Liver (tissue), 8 donors: ENCODE measurements at regions not wholly inside any gene's neighbourhood (a gene's known extent, or its start where the extent isn't known, plus 50 kb on each side); places are given as distances from the start of the nearest gene placed in this dataset.

Source experiments
- DNase-seq: peaks from one replicate; pipeline ENCODE4 v3.0.0-alpha.2; 2017; ENCODE audit warnings: low spot score
- H3K27ac ChIP-seq, 2 donors: one replicate each; pipeline ENCODE4 v1.7.0; 2013; ENCODE audit warnings: inconsistent platforms in 2 of 2, low read length in 2 of 2, control low read depth in 1 of 2, low read depth in 1 of 2, mild to moderate bottlenecking in 1 of 2
- H3K27me3 ChIP-seq, 4 donors: one replicate each; pipeline versions ENCODE4 v1.6.1 to v1.7.0; 2013; ENCODE audit warnings: low read length in 3 of 4, inconsistent platforms in 1 of 4, mild to moderate bottlenecking in 1 of 4, moderate library complexity in 1 of 4; ENCODE audit not compliant: control insufficient read depth in 4 of 4, insufficient read depth in 4 of 4
- H3K36me3 ChIP-seq, 4 donors: one replicate each; pipeline versions ENCODE4 v1.6.1 to v1.7.0; 2013; ENCODE audit warnings: low read length in 3 of 4, mild to moderate bottlenecking in 3 of 4, low read depth in 1 of 4, moderate library complexity in 1 of 4; ENCODE audit not compliant: control insufficient read depth in 4 of 4, insufficient read depth in 3 of 4
- H3K4me1 ChIP-seq, 4 donors: one replicate each; pipeline versions ENCODE4 v1.6.1 to v1.7.0; 2013; ENCODE audit warnings: low read length in 3 of 4, mild to moderate bottlenecking in 3 of 4, moderate library complexity in 1 of 4; ENCODE audit not compliant: control insufficient read depth in 4 of 4, insufficient read depth in 4 of 4
- H3K4me3 ChIP-seq, 3 donors: one replicate each; pipeline versions ENCODE4 v1.6.1 to v1.7.0; 2013; ENCODE audit warnings: low read length in 3 of 3, control low read depth in 1 of 3, low read depth in 1 of 3, mild to moderate bottlenecking in 1 of 3
- H3K9ac ChIP-seq, 2 donors: one replicate each; pipeline ENCODE4 v1.7.0; 2013; ENCODE audit warnings: low read length in 2 of 2, mild to moderate bottlenecking in 2 of 2, moderate library complexity in 2 of 2, control low read depth in 1 of 2, low read depth in 1 of 2
- H3K9me3 ChIP-seq, 4 donors: one replicate each; pipeline versions ENCODE4 v1.6.1 to v1.7.0; 2013; ENCODE audit warnings: low read length in 3 of 4; ENCODE audit not compliant: control insufficient read depth in 4 of 4
- CTCF ChIP-seq: fragments of 150-350 bp; IDR thresholded peaks from 2 replicates; pipeline ENCODE4 v1.5.1; 2017; ENCODE audit warnings: improper control_type of control experiment, low read depth, low read length; ENCODE audit not compliant: missing input control
- FOXA2 ChIP-seq: IDR thresholded peaks from 2 replicates; pipeline ENCODE4 v1.6.1; 2016; ENCODE audit warnings: antibody characterized with exemption
- GABPA ChIP-seq, 2 donors: IDR thresholded peaks in 1 of 2; conservative IDR thresholded peaks in 1 of 2; 2 replicates each; pipeline ENCODE4 v1.6.1; 2016; ENCODE audit warnings: antibody characterized with exemption in 2 of 2, mild to moderate bottlenecking in 1 of 2, moderate library complexity in 1 of 2
- HNF4A ChIP-seq, 2 donors: conservative IDR thresholded peaks; 2 replicates each; pipeline ENCODE4 v1.6.1; 2016; ENCODE audit warnings: antibody characterized with exemption in 2 of 2, mild to moderate bottlenecking in 2 of 2
- HNF4G ChIP-seq: IDR thresholded peaks from 2 replicates; pipeline ENCODE4 v1.6.1; 2016; ENCODE audit warnings: antibody characterized with exemption
- JUND ChIP-seq, 2 donors: IDR thresholded peaks; 2 replicates each; pipeline ENCODE4 v1.6.1; 2016; ENCODE audit warnings: antibody characterized with exemption in 2 of 2
- NR2F2 ChIP-seq: IDR thresholded peaks from 2 replicates; pipeline ENCODE4 v1.6.1; 2016; ENCODE audit warnings: antibody characterized with exemption
- RAD21 ChIP-seq, 2 donors: IDR thresholded peaks; 2 replicates each; pipeline ENCODE4 v1.6.1; 2016; ENCODE audit warnings: antibody characterized with exemption in 2 of 2, mild to moderate bottlenecking in 2 of 2
- RXRA ChIP-seq, 2 donors: IDR thresholded peaks; 2 replicates each; pipeline ENCODE4 v1.6.1; 2017 to 2018; ENCODE audit warnings: antibody characterized with exemption in 2 of 2, mild to moderate bottlenecking in 1 of 2
- SP1 ChIP-seq: IDR thresholded peaks from 2 replicates; pipeline ENCODE4 v1.6.1; 2018; ENCODE audit warnings: antibody characterized with exemption, mild to moderate bottlenecking
- TAF1 ChIP-seq: conservative IDR thresholded peaks from 2 replicates; pipeline ENCODE4 v1.6.1; 2016; ENCODE audit warnings: antibody characterized with exemption, mild to moderate bottlenecking
- YY1 ChIP-seq: IDR thresholded peaks from 2 replicates; pipeline ENCODE4 v1.6.1; 2016; ENCODE audit warnings: antibody characterized with exemption, mild to moderate bottlenecking
- WGBS: extraction: QIAGEN DNeasy Blood & Tissue Kit; methylation state at CpG from one replicate; pipeline ENCODE4 v1.1.7; 2013; 5-methylcytosine and 5-hydroxymethylcytosine counted together
- TF ChIP-seq, protein P1 (sequence below): IDR thresholded peaks from 2 replicates; pipeline ENCODE4 v1.6.1; 2016; ENCODE audit warnings: antibody characterized with exemption
- TF ChIP-seq, protein P2 (sequence below): IDR thresholded peaks from 2 replicates; pipeline ENCODE4 v1.6.1; 2016; ENCODE audit warnings: antibody characterized with exemption
- TF ChIP-seq, protein P3 (sequence below): IDR thresholded peaks from 2 replicates; pipeline ENCODE4 v1.6.1; 2016; ENCODE audit warnings: antibody characterized with exemption, mild to moderate bottlenecking
- donor health status: healthy.
- donor health status: healthy.
- donor health status: healthy.
- donor health status: healthy.
- donor health status: healthy.

DNA sequence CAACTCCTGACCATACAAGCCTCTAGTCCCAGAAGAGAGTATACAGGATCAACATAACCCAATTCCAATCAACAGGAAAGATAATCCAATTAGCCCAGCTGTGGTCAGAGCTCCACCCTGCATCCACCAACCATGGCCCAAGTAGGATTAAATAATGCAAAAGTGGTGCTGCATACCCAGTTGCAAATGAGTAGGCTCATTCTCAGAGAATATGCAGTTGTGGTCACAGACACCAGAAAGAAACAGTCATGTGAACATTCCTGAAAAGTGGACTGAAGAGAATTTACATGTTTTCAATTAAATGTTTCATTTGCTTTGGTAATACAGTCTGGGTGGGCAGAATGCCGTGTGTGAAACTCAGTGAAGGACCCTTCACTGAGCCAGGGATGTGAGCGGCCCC is 167.2 kb upstream of the BMP4 start:
- DNase-seq, result no peak
- no peak overlapping the region for H3K4me3 ChIP-seq
- no peak for TF ChIP-seq GABPA (IDR thresholded peaks at IDR 0.05 in 1 of 2, conservative IDR thresholded peaks at IDR 0.05 in 1 of 2)
- no peak for TF ChIP-seq CTCF
- TF ChIP-seq SP1, result no peak
- no peak for TF ChIP-seq YY1
- TF ChIP-seq TAF1, result no peak
- H3K36me3 ChIP-seq, result no peaks in the 10 kb centered on the region
- no peak overlapping the region for H3K27ac ChIP-seq
- H3K9ac ChIP-seq, result no peak overlapping the region
- H3K4me1 ChIP-seq, result no peaks in the 10 kb centered on the region
- H3K27me3 ChIP-seq, result no peaks in the 10 kb centered on the region
- 97% methylated on average over 2 of the region's 2 CpGs for WGBS
- H3K9me3 ChIP-seq, result no peaks in the 10 kb centered on the region

DNA sequence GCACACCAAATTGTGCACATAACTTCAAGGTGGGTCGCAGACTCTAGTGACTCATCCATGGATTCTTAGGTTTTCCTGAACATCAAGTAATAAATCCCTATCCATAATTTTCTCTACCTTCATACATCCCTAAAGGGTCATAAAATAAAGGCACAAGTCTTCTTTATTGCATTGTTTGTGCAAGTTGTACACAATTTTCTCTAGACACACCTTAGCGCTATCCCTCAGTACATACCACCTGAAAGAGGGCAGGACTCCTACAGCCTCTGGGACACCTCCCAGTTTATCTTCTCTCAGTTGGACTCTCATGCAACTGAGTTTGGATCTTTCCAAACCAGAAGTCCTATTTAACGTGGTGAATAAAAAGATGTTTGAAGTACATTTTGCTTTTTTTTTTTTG is 168.5 kb upstream of the BMP4 start:
- H3K9me3 ChIP-seq, result no peaks in the 10 kb centered on the region
- TF ChIP-seq RXRA (IDR thresholded peaks at IDR 0.05) (no peak), CTCF (no peak), SP1 (no peak), TAF1 (no peak), HNF4A (conservative IDR thresholded peaks at IDR 0.05) (no peak), JUND (IDR thresholded peaks at IDR 0.05) (no peak), GABPA (IDR thresholded peaks at IDR 0.05 in 1 of 2, conservative IDR thresholded peaks at IDR 0.05 in 1 of 2) (no peak), FOXA2 (no peak), RAD21 (IDR thresholded peaks at IDR 0.05) (no peak), NR2F2 (no peak), YY1 (no peak), HNF4G (no peak)
- TF ChIP-seq, protein P1, sequence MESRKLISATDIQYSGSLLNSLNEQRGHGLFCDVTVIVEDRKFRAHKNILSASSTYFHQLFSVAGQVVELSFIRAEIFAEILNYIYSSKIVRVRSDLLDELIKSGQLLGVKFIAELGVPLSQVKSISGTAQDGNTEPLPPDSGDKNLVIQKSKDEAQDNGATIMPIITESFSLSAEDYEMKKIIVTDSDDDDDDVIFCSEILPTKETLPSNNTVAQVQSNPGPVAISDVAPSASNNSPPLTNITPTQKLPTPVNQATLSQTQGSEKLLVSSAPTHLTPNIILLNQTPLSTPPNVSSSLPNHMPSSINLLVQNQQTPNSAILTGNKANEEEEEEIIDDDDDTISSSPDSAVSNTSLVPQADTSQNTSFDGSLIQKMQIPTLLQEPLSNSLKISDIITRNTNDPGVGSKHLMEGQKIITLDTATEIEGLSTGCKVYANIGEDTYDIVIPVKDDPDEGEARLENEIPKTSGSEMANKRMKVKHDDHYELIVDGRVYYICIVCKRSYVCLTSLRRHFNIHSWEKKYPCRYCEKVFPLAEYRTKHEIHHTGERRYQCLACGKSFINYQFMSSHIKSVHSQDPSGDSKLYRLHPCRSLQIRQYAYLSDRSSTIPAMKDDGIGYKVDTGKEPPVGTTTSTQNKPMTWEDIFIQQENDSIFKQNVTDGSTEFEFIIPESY, result no peak
- TF ChIP-seq, protein P2, sequence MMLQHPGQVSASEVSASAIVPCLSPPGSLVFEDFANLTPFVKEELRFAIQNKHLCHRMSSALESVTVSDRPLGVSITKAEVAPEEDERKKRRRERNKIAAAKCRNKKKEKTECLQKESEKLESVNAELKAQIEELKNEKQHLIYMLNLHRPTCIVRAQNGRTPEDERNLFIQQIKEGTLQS, result no peak
- TF ChIP-seq, protein P3, sequence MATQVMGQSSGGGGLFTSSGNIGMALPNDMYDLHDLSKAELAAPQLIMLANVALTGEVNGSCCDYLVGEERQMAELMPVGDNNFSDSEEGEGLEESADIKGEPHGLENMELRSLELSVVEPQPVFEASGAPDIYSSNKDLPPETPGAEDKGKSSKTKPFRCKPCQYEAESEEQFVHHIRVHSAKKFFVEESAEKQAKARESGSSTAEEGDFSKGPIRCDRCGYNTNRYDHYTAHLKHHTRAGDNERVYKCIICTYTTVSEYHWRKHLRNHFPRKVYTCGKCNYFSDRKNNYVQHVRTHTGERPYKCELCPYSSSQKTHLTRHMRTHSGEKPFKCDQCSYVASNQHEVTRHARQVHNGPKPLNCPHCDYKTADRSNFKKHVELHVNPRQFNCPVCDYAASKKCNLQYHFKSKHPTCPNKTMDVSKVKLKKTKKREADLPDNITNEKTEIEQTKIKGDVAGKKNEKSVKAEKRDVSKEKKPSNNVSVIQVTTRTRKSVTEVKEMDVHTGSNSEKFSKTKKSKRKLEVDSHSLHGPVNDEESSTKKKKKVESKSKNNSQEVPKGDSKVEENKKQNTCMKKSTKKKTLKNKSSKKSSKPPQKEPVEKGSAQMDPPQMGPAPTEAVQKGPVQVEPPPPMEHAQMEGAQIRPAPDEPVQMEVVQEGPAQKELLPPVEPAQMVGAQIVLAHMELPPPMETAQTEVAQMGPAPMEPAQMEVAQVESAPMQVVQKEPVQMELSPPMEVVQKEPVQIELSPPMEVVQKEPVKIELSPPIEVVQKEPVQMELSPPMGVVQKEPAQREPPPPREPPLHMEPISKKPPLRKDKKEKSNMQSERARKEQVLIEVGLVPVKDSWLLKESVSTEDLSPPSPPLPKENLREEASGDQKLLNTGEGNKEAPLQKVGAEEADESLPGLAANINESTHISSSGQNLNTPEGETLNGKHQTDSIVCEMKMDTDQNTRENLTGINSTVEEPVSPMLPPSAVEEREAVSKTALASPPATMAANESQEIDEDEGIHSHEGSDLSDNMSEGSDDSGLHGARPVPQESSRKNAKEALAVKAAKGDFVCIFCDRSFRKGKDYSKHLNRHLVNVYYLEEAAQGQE, result no peak
- H3K9ac ChIP-seq, result no peak overlapping the region
- H3K4me3 ChIP-seq, result no peak overlapping the region
- no peak for DNase-seq
- H3K27me3 ChIP-seq, result no peaks in the 10 kb centered on the region
- WGBS, result 93% methylated on average over 3 of the region's 3 CpGs
- no peak overlapping the region for H3K27ac ChIP-seq
- H3K4me1 ChIP-seq, result no peaks in the 10 kb centered on the region
- no peaks in the 10 kb centered on the region for H3K36me3 ChIP-seq
